Gastroesophageal sphincter (tissue), 3 donors: ENCODE measurements at regions not wholly inside any gene's neighbourhood (a gene's known extent, or its start where the extent isn't known, plus 50 kb on each side); places are given as distances from the start of the nearest gene placed in this dataset.

ENCODE experiments used
- EP300 ChIP-seq: sonication (generic); formaldehyde crosslinking; IDR thresholded peaks from one replicate; pipeline ENCODE4 v1.6.1; 2017; ENCODE audit warnings: antibody characterized with exemption, mild to moderate bottlenecking
- TF ChIP-seq, protein P1 (sequence below), 4 experiments: fragments of 200-600 bp in 2 of 4; fragments of 450-650 bp in 2 of 4; sonication (generic) in 1 of 4; IDR thresholded peaks; one replicate each; pipeline ENCODE4 v1.5.1; 2017 to 2019; ENCODE audit warnings: antibody characterized with exemption in 4 of 4, mild to moderate bottlenecking in 2 of 4, moderate library complexity in 2 of 4

DNA sequence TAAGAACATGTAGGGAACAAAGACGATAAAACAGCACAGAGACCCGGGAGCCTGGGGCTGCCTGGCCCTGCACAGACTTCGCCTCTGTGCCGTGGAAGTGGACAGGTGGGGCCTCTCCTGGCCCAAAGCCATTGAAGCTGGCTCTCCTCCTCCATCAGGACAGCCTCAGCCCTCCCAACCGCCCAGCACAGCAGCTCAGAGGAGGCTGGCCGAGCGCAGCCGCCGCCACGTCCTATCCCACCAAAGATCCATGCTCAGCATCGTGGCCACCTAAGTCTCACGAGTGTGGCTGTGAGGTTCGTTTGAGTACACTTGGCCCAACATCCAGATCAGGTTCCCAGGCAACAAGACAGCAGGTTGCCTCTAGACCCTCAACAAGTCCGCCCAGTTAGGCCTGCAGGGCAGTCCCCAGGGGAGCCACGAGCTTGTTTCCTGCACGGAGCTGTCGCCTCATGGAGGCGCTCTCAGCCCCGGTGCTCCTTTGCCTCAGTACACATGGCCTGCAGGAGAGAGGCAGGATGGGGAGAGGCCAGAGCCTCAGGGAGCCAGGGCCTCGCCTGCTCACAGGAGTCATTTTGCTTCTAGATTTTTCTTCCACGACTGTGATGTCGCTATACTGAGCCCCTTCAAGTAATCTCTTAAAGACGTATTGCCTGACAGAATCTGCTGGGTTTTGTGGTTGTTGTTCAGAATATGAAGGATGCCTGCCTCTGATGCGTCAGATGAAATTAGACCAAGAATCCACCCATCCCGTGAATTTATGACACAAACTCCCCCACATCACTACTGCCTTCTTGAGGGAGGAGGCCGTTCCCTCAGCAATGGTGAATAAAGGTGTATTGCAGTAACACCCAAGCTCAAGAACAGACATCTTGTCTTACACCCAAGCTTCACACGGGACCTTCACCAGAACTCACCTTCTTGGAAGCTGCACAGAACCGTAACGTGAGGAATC lies 102.7 kb downstream of the RNASET2 start:
- TF ChIP-seq, protein P1, sequence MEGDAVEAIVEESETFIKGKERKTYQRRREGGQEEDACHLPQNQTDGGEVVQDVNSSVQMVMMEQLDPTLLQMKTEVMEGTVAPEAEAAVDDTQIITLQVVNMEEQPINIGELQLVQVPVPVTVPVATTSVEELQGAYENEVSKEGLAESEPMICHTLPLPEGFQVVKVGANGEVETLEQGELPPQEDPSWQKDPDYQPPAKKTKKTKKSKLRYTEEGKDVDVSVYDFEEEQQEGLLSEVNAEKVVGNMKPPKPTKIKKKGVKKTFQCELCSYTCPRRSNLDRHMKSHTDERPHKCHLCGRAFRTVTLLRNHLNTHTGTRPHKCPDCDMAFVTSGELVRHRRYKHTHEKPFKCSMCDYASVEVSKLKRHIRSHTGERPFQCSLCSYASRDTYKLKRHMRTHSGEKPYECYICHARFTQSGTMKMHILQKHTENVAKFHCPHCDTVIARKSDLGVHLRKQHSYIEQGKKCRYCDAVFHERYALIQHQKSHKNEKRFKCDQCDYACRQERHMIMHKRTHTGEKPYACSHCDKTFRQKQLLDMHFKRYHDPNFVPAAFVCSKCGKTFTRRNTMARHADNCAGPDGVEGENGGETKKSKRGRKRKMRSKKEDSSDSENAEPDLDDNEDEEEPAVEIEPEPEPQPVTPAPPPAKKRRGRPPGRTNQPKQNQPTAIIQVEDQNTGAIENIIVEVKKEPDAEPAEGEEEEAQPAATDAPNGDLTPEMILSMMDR (IDR thresholded peaks at IDR 0.05) = no peak
- TF ChIP-seq EP300 = no peak
